Progenitor cell of endocrine pancreas (in vitro differentiated cells): ENCODE measurements at regions not wholly inside any gene's neighbourhood (a gene's known extent, or its start where the extent isn't known, plus 50 kb on each side); places are given as distances from the start of the nearest gene placed in this dataset.

Experiments used
- DNase-seq: peaks from one replicate; pipeline ENCODE4 v3.0.0; 2021; ENCODE audit warnings: low spot score; ENCODE audit not compliant: unreplicated experiment
- H3K27ac Mint-ChIP-seq: 2 replicates; pipeline ENCODE4 v1.8.0; 2021; ENCODE audit warnings: mild to moderate bottlenecking, moderate library complexity, mixed read lengths
- H3K27me3 Mint-ChIP-seq: 2 replicates; pipeline ENCODE4 v1.8.0; 2021; ENCODE audit warnings: mixed read lengths
- H3K36me3 Mint-ChIP-seq: 2 replicates; pipeline ENCODE4 v1.8.0; 2022; ENCODE audit warnings: mixed read lengths; ENCODE audit not compliant: insufficient read depth
- H3K4me1 Mint-ChIP-seq: 2 replicates; pipeline ENCODE4 v1.8.0; 2021; ENCODE audit warnings: low read depth, mixed read lengths
- H3K4me3 Mint-ChIP-seq: 2 replicates; pipeline ENCODE4 v1.8.0; 2021; ENCODE audit warnings: low read depth, mild to moderate bottlenecking, moderate library complexity, mixed read lengths
- H3K9me3 Mint-ChIP-seq: 2 replicates; pipeline ENCODE4 v1.8.0; 2021; ENCODE audit warnings: low read depth, mixed read lengths
- CTCF ChIP-seq: fragments of 200-600 bp; sonication (generic); IDR thresholded peaks from one replicate; pipeline ENCODE4 v1.5.0; 2021; ENCODE audit warnings: antibody characterized with exemption, mild to moderate bottlenecking; ENCODE audit not compliant: unreplicated experiment

- Mint-ChIP-seq H3K36me3 (peaks cover 3% of the 10 kb centered on the region), H3K27me3 (no peaks in the 10 kb centered on the region), H3K4me1 (peaks cover 5% of the 10 kb centered on the region), H3K9me3 (peaks cover 17% of the 10 kb centered on the region), H3K27ac (no peak overlapping the region), H3K4me3 (no peak overlapping the region)
- DNase-seq, result no peak
- no peak for TF ChIP-seq CTCF
These were observed 593.1 kb upstream of the USP24 start for GRCh38 chr1:55808263-55808662.

GRCh38 chr1:55803429-55803828, 588.3 kb upstream of the USP24 start:
- no peak overlapping the region for H3K4me3 Mint-ChIP-seq
- H3K4me1 Mint-ChIP-seq, result no peaks in the 10 kb centered on the region
- H3K27ac Mint-ChIP-seq, result no peak overlapping the region
- TF ChIP-seq CTCF, result no peak
- H3K9me3 Mint-ChIP-seq, result peaks cover 14% of the 10 kb centered on the region
- peaks cover 3% of the 10 kb centered on the region for H3K36me3 Mint-ChIP-seq
- no peaks in the 10 kb centered on the region for H3K27me3 Mint-ChIP-seq
- DNase-seq, result no peak

- no peaks in the 10 kb centered on the region for H3K27me3 Mint-ChIP-seq
- peaks cover 2% of the 10 kb centered on the region for H3K36me3 Mint-ChIP-seq
- no peak overlapping the region for H3K4me3 Mint-ChIP-seq
- no peaks in the 10 kb centered on the region for H3K4me1 Mint-ChIP-seq
- no peak for TF ChIP-seq CTCF
- no peak overlapping the region for H3K27ac Mint-ChIP-seq
- H3K9me3 Mint-ChIP-seq, result peaks cover 9% of the 10 kb centered on the region
- DNase-seq, result no peak
These were observed 586.3 kb upstream of the USP24 start for GRCh38 chr1:55801481-55801880.

GRCh38 chr1:55800503-55800902, 585.3 kb upstream of the USP24 start:
- Mint-ChIP-seq H3K4me1 (no peaks in the 10 kb centered on the region), H3K27ac (no peak overlapping the region), H3K9me3 (peaks cover 9% of the 10 kb centered on the region), H3K27me3 (no peaks in the 10 kb centered on the region), H3K4me3 (no peak overlapping the region), H3K36me3 (peaks cover 2% of the 10 kb centered on the region)
- no peak for DNase-seq
- TF ChIP-seq CTCF, result no peak

- no peak overlapping the region for H3K27ac Mint-ChIP-seq
- no peaks in the 10 kb centered on the region for H3K36me3 Mint-ChIP-seq
- H3K4me3 Mint-ChIP-seq, result no peak overlapping the region
- peaks cover 3% of the 10 kb centered on the region for H3K9me3 Mint-ChIP-seq
- TF ChIP-seq CTCF, result no peak
- DNase-seq, result no peak
- H3K4me1 Mint-ChIP-seq, result no peaks in the 10 kb centered on the region
- H3K27me3 Mint-ChIP-seq, result no peaks in the 10 kb centered on the region
These were observed 578.7 kb upstream of the USP24 start for GRCh38 chr1:55793856-55794255.
